HEK293 (cell line): ENCODE measurements at regions not wholly inside any gene's neighbourhood (a gene's known extent, or its start where the extent isn't known, plus 50 kb on each side); places are given as distances from the start of the nearest gene placed in this dataset.

Experiments used
- CTCF ChIA-PET: fragments of 350-600 bp; formaldehyde crosslinking; extraction: SDS; loops from one replicate; lab custom pipeline; 2021; ENCODE audit warnings: antibody characterized with exemption; lab: Yijun Ruan, JAX
- POLR2A ChIA-PET: fragments of 300-600 bp; formaldehyde crosslinking; extraction: SDS; loops from one replicate; lab custom pipeline; 2020; ENCODE audit warnings: antibody characterized with exemption, inconsistent platforms; lab: Yijun Ruan, JAX
- H3K27ac ChIP-seq: fragments of 200-500 bp; sonication (Bioruptor generic); 2 replicates; pipeline ENCODE4 v1.5.1; 2014; ENCODE audit warnings: low read depth, low read length, control low read depth, inconsistent platforms; ENCODE audit errors: extremely low read depth
- H3K36me3 ChIP-seq, 2 experiments: fragments of 200-500 bp in 1 of 2; sonication (Bioruptor generic) in 1 of 2; 1 replicate in 1 of 2; 2 replicates in 1 of 2; pipeline ENCODE4 v1.5.1; 2014 to 2017; ENCODE audit warnings: inconsistent platforms in 2 of 2, low read length in 2 of 2; ENCODE audit not compliant: control insufficient read depth in 2 of 2, insufficient read depth in 1 of 2
- H3K4me1 ChIP-seq: fragments of 200-500 bp; sonication (Bioruptor generic); 2 replicates; pipeline ENCODE4 v1.5.1; 2014; ENCODE audit warnings: mild to moderate bottlenecking, low read length, inconsistent platforms; ENCODE audit not compliant: control insufficient read depth, insufficient read depth
- H3K4me3 ChIP-seq: 2 replicates; pipeline ENCODE4 v1.5.1; 2011; ENCODE audit warnings: low read depth, mild to moderate bottlenecking, control low read depth, low read length, moderate library complexity
- H3K9me3 ChIP-seq: fragments of 200-500 bp; sonication (Bioruptor generic); 2 replicates; pipeline ENCODE4 v1.5.1; 2014; ENCODE audit warnings: low read depth, low read length, inconsistent platforms; ENCODE audit not compliant: control insufficient read depth, insufficient read depth
- GLI2 ChIP-seq: fragments of 450-650 bp; formaldehyde crosslinking; IDR thresholded peaks from 2 replicates; pipeline ENCODE4; 2017; ENCODE audit warnings: missing biosample characterization, missing genetic modification characterization, low read depth, borderline replicate concordance
- OSR2 ChIP-seq: fragments of 450-650 bp; formaldehyde crosslinking; IDR thresholded peaks from 2 replicates; pipeline ENCODE4 v1.5.1; 2016; ENCODE audit warnings: missing biosample characterization, missing genetic modification characterization
- ZIC2 ChIP-seq: fragments of 450-650 bp; formaldehyde crosslinking; IDR thresholded peaks from 2 replicates; pipeline ENCODE4 v1.5.1; 2016; ENCODE audit warnings: missing biosample characterization, missing genetic modification characterization
- ZNF121 ChIP-seq: fragments of 450-650 bp; formaldehyde crosslinking; IDR thresholded peaks from 2 replicates; pipeline ENCODE4 v1.5.1; 2016; ENCODE audit warnings: missing biosample characterization, missing genetic modification characterization
- TF ChIP-seq, protein P1 (sequence below): fragments of 450-650 bp; IDR thresholded peaks from 2 replicates; pipeline ENCODE4 v1.5.1; 2018; ENCODE audit warnings: missing biosample characterization, mild to moderate bottlenecking, missing genetic modification characterization
- TF ChIP-seq, protein P2 (sequence below): fragments of 450-650 bp; formaldehyde crosslinking; IDR thresholded peaks from 2 replicates; pipeline ENCODE4 v1.5.1; 2016; ENCODE audit warnings: missing biosample characterization, missing genetic modification characterization
- TF ChIP-seq, protein P3 (sequence below): fragments of 450-650 bp; formaldehyde crosslinking; IDR thresholded peaks from 2 replicates; pipeline ENCODE4 v1.5.1; 2016; ENCODE audit warnings: missing biosample characterization, missing genetic modification characterization
- TF ChIP-seq, protein P4 (sequence below): fragments of 450-650 bp; formaldehyde crosslinking; IDR thresholded peaks from 2 replicates; pipeline ENCODE4 v1.5.1; 2016; ENCODE audit warnings: missing biosample characterization, missing genetic modification characterization
- TF ChIP-seq, protein P5 (sequence below): fragments of 450-650 bp; formaldehyde crosslinking; IDR thresholded peaks from 2 replicates; pipeline ENCODE4 v1.5.1; 2017; ENCODE audit warnings: missing biosample characterization, missing genetic modification characterization

DNA sequence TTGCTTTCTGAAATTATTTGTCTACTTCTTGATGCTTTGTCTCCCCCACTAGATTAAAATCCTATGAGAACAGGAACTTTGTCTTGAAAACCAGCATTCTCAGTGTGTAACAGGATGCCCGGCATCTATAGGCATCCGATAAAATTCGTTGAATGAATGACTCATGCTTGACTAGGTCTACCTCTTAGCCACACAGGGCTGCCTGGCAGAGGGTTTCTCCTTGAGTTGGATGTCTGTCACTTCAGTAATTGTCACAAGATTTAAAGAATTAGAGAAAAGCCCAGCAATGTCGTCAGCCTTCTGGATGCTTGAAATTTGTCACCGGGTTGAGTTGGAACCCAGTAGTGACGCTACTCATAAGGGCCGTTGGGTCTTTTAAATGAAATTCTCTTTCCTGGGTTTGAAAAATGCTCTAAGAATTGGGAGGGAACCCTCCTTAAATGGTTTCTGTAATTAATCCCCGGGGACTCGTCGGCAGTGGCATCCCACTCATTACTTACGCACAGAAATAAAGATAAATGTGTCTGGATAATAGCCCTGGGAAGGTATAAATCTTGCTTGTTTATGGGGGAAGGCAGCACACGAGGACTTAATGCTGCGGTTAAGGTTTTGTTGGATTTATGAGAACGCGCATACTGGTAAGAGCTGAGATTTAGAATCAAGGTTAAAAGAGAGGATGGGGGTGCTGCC lies 194.1 kb downstream of the AACS start (continued):
- TF ChIP-seq, protein P1, sequence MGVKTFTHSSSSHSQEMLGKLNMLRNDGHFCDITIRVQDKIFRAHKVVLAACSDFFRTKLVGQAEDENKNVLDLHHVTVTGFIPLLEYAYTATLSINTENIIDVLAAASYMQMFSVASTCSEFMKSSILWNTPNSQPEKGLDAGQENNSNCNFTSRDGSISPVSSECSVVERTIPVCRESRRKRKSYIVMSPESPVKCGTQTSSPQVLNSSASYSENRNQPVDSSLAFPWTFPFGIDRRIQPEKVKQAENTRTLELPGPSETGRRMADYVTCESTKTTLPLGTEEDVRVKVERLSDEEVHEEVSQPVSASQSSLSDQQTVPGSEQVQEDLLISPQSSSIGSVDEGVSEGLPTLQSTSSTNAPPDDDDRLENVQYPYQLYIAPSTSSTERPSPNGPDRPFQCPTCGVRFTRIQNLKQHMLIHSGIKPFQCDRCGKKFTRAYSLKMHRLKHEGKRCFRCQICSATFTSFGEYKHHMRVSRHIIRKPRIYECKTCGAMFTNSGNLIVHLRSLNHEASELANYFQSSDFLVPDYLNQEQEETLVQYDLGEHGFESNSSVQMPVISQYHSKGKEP (tag by site-specific recombination) = no peak
- TF ChIP-seq, protein P2, sequence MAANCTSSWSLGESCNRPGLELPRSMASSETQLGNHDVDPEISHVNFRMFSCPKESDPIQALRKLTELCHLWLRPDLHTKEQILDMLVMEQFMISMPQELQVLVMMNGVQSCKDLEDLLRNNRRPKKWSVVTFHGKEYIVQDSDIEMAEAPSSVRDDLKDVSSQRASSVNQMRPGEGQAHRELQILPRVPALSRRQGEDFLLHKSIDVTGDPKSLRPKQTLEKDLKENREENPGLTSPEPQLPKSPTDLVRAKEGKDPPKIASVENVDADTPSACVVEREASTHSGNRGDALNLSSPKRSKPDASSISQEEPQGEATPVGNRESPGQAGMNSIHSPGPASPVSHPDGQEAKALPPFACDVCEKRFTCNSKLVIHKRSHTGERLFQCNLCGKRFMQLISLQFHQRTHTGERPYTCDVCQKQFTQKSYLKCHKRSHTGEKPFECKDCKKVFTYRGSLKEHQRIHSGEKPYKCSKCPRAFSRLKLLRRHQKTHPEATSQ (tag by site-specific recombination) = 0 out of 2 replicates have a peak, but pooled peaks have one; percentile 16

DNA sequence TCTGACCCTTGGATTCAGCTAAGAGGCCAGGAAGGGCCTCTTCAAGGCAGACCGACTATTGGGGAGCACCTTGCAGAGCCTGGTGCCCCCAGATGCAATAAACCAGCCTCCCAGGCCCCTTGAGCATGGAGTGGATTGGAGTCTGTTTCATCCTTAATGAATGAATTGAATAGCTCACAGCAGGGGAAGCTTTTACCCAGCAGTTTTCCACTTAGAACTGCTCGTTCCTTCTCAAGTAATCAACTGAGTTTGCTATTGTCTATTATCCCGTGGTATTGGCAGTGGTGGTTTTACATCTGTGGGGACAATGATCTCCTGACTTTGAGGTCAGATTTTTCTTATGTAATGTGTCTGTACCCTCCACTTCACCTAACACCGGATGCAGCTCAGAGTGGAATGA lies 197.6 kb downstream of the AACS start:
- TF ChIP-seq OSR2 (tag by site-specific recombination) (peak; percentile 36), GLI2 (tag by site-specific recombination) (no peak), ZIC2 (tag by site-specific recombination) (peak; percentile 38; the same call in 1 of the 2 replicates)
- H3K4me3 ChIP-seq = no peak overlapping the region
- no peak overlapping the region for H3K27ac ChIP-seq
- ChIA-PET POLR2A (no interaction called here), CTCF (interaction anchor here (0.6 to 1.4 kb wide), 2 partner anchors 26 to 74 kb away, joined by 3 to 6 read pairs; no protein-coding TSS in a partner anchor)
- no peaks in the 10 kb centered on the region for H3K9me3 ChIP-seq
- H3K4me1 ChIP-seq = peaks cover 11% of the 10 kb centered on the region
- H3K36me3 ChIP-seq = no peaks in the 10 kb centered on the region

DNA sequence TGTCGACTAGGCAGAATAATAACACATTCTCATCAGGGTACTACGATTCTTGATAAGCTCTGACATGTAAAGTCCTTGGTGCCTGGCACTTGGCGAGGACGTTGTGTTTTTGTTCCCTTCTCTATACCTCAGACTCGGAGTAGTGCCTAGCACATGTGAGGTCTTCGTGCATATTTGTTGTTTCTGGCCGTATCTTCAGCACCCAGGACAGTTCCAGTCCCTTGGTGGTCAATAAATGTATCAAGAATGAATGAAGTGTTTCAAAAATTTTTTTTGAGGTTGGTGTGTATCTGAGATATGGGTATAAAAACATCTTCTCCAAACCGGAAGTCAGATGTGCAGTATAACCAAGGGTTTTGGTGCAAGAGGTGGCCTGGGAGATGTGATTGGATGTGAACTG lies 198.2 kb downstream of the AACS start:
- Histone ChIP-seq H3K36me3 (no peaks in the 10 kb centered on the region), H3K27ac (no peak overlapping the region), H3K9me3 (no peaks in the 10 kb centered on the region), H3K4me3 (no peak overlapping the region), H3K4me1 (peaks cover 11% of the 10 kb centered on the region)
- ChIA-PET CTCF (no interaction called here), POLR2A (no interaction called here)
- TF ChIP-seq, protein P3, sequence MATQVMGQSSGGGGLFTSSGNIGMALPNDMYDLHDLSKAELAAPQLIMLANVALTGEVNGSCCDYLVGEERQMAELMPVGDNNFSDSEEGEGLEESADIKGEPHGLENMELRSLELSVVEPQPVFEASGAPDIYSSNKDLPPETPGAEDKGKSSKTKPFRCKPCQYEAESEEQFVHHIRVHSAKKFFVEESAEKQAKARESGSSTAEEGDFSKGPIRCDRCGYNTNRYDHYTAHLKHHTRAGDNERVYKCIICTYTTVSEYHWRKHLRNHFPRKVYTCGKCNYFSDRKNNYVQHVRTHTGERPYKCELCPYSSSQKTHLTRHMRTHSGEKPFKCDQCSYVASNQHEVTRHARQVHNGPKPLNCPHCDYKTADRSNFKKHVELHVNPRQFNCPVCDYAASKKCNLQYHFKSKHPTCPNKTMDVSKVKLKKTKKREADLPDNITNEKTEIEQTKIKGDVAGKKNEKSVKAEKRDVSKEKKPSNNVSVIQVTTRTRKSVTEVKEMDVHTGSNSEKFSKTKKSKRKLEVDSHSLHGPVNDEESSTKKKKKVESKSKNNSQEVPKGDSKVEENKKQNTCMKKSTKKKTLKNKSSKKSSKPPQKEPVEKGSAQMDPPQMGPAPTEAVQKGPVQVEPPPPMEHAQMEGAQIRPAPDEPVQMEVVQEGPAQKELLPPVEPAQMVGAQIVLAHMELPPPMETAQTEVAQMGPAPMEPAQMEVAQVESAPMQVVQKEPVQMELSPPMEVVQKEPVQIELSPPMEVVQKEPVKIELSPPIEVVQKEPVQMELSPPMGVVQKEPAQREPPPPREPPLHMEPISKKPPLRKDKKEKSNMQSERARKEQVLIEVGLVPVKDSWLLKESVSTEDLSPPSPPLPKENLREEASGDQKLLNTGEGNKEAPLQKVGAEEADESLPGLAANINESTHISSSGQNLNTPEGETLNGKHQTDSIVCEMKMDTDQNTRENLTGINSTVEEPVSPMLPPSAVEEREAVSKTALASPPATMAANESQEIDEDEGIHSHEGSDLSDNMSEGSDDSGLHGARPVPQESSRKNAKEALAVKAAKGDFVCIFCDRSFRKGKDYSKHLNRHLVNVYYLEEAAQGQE (tag by site-specific recombination) = peak; percentile 89
- TF ChIP-seq ZNF121 (tag by site-specific recombination) = no peak

DNA sequence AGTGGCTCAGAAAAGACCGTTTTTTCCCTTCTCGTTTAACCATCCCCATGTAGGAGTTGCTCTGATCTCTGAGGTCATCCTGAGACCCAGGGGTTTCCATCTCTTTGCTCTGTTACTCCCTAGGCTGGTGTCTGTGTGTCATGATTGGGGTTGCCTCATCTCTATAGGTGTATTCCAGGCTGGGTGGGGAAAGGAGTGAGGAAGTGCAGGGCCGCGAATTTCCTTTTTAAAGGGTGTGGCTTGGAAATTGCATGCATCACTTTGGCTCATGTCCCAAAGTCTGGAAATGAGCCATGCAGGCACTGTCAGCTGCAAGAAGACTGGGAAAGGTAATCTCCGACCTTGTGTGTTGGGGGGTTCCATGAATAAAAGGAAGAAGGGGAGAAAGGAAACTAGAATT lies 201.9 kb downstream of the AACS start:
- CTCF ChIA-PET = no interaction called here

More for the DNA sequence above, 201.9 kb downstream of the AACS start:
- Histone ChIP-seq H3K4me1 (no peaks in the 10 kb centered on the region), H3K4me3 (no peak overlapping the region), H3K9me3 (no peaks in the 10 kb centered on the region), H3K27ac (no peak overlapping the region), H3K36me3 (no peaks in the 10 kb centered on the region)
- TF ChIP-seq, protein P4, sequence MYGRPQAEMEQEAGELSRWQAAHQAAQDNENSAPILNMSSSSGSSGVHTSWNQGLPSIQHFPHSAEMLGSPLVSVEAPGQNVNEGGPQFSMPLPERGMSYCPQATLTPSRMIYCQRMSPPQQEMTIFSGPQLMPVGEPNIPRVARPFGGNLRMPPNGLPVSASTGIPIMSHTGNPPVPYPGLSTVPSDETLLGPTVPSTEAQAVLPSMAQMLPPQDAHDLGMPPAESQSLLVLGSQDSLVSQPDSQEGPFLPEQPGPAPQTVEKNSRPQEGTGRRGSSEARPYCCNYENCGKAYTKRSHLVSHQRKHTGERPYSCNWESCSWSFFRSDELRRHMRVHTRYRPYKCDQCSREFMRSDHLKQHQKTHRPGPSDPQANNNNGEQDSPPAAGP (tag by site-specific recombination) = 0 out of 2 replicates have a peak, but pooled peaks have one; percentile 39
- TF ChIP-seq, protein P5, sequence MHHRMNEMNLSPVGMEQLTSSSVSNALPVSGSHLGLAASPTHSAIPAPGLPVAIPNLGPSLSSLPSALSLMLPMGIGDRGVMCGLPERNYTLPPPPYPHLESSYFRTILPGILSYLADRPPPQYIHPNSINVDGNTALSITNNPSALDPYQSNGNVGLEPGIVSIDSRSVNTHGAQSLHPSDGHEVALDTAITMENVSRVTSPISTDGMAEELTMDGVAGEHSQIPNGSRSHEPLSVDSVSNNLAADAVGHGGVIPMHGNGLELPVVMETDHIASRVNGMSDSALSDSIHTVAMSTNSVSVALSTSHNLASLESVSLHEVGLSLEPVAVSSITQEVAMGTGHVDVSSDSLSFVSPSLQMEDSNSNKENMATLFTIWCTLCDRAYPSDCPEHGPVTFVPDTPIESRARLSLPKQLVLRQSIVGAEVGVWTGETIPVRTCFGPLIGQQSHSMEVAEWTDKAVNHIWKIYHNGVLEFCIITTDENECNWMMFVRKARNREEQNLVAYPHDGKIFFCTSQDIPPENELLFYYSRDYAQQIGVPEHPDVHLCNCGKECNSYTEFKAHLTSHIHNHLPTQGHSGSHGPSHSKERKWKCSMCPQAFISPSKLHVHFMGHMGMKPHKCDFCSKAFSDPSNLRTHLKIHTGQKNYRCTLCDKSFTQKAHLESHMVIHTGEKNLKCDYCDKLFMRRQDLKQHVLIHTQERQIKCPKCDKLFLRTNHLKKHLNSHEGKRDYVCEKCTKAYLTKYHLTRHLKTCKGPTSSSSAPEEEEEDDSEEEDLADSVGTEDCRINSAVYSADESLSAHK = no peak
- POLR2A ChIA-PET = no interaction called here
